Neuronal stem cell (in vitro differentiated cells): ENCODE measurements at regions not wholly inside any gene's neighbourhood (a gene's known extent, or its start where the extent isn't known, plus 50 kb on each side); places are given as distances from the start of the nearest gene placed in this dataset.

Experiments used
- DNase-seq: peaks from one replicate; pipeline ENCODE4 v3.0.0-alpha.2; 2013; ENCODE audit warnings: low spot score
- H2AFZ ChIP-seq: one replicate; pipeline ENCODE4 v1.6.1; 2013; ENCODE audit warnings: mild to moderate bottlenecking, low read length, inconsistent platforms
- H2AK5ac ChIP-seq: 2 replicates; pipeline ENCODE4 v1.6.1; 2013; ENCODE audit warnings: low read depth, mild to moderate bottlenecking, inconsistent platforms, low read length, moderate library complexity, mixed read lengths
- H2BK120ac ChIP-seq: 2 replicates; pipeline ENCODE4 v1.6.1; 2013; ENCODE audit warnings: low read depth, mild to moderate bottlenecking, inconsistent platforms, low read length, moderate library complexity, mixed read lengths
- H2BK12ac ChIP-seq: one replicate; pipeline ENCODE4 v1.6.1; 2013; ENCODE audit warnings: low read length, inconsistent platforms
- H2BK15ac ChIP-seq: 2 replicates; pipeline ENCODE4 v1.6.1; 2013; ENCODE audit warnings: mild to moderate bottlenecking, low read length, inconsistent platforms, mixed read lengths
- H2BK5ac ChIP-seq: one replicate; pipeline ENCODE4 v1.6.1; 2013; ENCODE audit warnings: inconsistent platforms, mild to moderate bottlenecking, low read length, moderate library complexity
- H3K14ac ChIP-seq: one replicate; pipeline ENCODE4 v1.6.1; 2013; ENCODE audit warnings: low read length, inconsistent platforms
- H3K18ac ChIP-seq: 2 replicates; pipeline ENCODE4 v1.6.1; 2013; ENCODE audit warnings: low read length, inconsistent platforms
- H3K23ac ChIP-seq: 2 replicates; pipeline ENCODE4 v1.6.1; 2013; ENCODE audit warnings: low read depth, mild to moderate bottlenecking, mixed read lengths, low read length, inconsistent platforms; ENCODE audit not compliant: poor library complexity
- H3K27ac ChIP-seq: replicated peaks from 3 replicates; pipeline ENCODE4 v1.5.1; 2013; ENCODE audit warnings: low read length, inconsistent platforms
- H3K27me3 ChIP-seq, 3 experiments: 2 replicates each; pipeline ENCODE4 v1.6.1; 2013; ENCODE audit warnings: low read length in 3 of 3, mild to moderate bottlenecking in 2 of 3, inconsistent platforms in 1 of 3, low read depth in 1 of 3, mixed read lengths in 1 of 3, moderate library complexity in 1 of 3; ENCODE audit not compliant: control insufficient read depth in 3 of 3, insufficient read depth in 3 of 3
- H3K36me3 ChIP-seq, 2 donors: replicated peaks in 1 of 2; 2 replicates each; pipeline ENCODE4 v1.6.1; 2013; ENCODE audit warnings: low read length in 2 of 2; ENCODE audit not compliant: control insufficient read depth in 2 of 2, insufficient read depth in 2 of 2
- H3K4ac ChIP-seq: 2 replicates; pipeline ENCODE4 v1.6.1; 2013; ENCODE audit warnings: inconsistent platforms, mild to moderate bottlenecking, low read length, moderate library complexity
- H3K4me1 ChIP-seq, 2 donors: 1 replicate in 1 of 2; 2 replicates in 1 of 2; pipeline ENCODE4 v1.6.1; 2013; ENCODE audit warnings: low read length in 2 of 2, low read depth in 1 of 2; ENCODE audit not compliant: control insufficient read depth in 2 of 2, insufficient read depth in 1 of 2
- H3K4me2 ChIP-seq: one replicate; pipeline ENCODE4 v1.6.1; 2013; ENCODE audit warnings: mild to moderate bottlenecking, low read length, inconsistent platforms; ENCODE audit not compliant: insufficient read depth, poor library complexity, severe bottlenecking
- H3K4me3 ChIP-seq, 2 donors: 2 replicates each; pipeline ENCODE4 v1.5.1; 2013; ENCODE audit warnings: low read length in 2 of 2, mild to moderate bottlenecking in 2 of 2, inconsistent platforms in 1 of 2, moderate library complexity in 1 of 2
- H3K79me1 ChIP-seq: one replicate; pipeline ENCODE4 v1.6.1; 2013; ENCODE audit warnings: low read depth, mild to moderate bottlenecking, inconsistent platforms, low read length, moderate library complexity
- H3K9ac ChIP-seq: one replicate; pipeline ENCODE4 v1.6.1; 2013; ENCODE audit warnings: mild to moderate bottlenecking, low read depth, low read length, inconsistent platforms; ENCODE audit not compliant: poor library complexity
- H3K9me3 ChIP-seq, 2 donors: replicated peaks in 1 of 2; 2 replicates each; pipeline versions ENCODE3 to v1.6.1; 2013; ENCODE audit warnings: low read length in 2 of 2, mild to moderate bottlenecking in 2 of 2, inconsistent platforms in 1 of 2, low read depth in 1 of 2, mixed read lengths in 1 of 2, moderate library complexity in 1 of 2; ENCODE audit not compliant: control insufficient read depth in 2 of 2, insufficient read depth in 1 of 2
- H4K8ac ChIP-seq: one replicate; pipeline ENCODE4 v1.6.1; 2013; ENCODE audit warnings: low read depth, mild to moderate bottlenecking, inconsistent platforms, low read length, moderate library complexity
- H4K91ac ChIP-seq: one replicate; pipeline ENCODE4 v1.6.1; 2013; ENCODE audit warnings: low read length, low read depth, mild to moderate bottlenecking, inconsistent platforms; ENCODE audit not compliant: poor library complexity
- WGBS, 2 donors: extraction: QIAGEN DNeasy Blood & Tissue Kit; methylation state at CpG; one replicate each; pipeline ENCODE4 v1.1.7; 2013; ENCODE audit warnings: missing lambda C conversion rate in 2 of 2, mixed read lengths in 1 of 2; ENCODE audit not compliant: insufficient read length in 2 of 2, insufficient replicate concordance in 1 of 2; ENCODE audit errors: extremely low coverage in 2 of 2; 5-methylcytosine and 5-hydroxymethylcytosine counted together

GRCh38 chr12:98229540-98229924 lies 285.9 kb upstream of the TMPO start:
- no peak overlapping the region for H4K91ac ChIP-seq
- H3K4me2 ChIP-seq: no peak overlapping the region
- H3K23ac ChIP-seq: no peak overlapping the region

GRCh38 chr12:98232753-98233390 lies 282.5 kb upstream of the TMPO start:
- H3K4ac ChIP-seq: no peak overlapping the region
- WGBS, 2 donors: no CpG with 5 or more reads among the region's 3 CpGs
- no peaks in the 10 kb centered on the region for H3K4me1 ChIP-seq
- no peak overlapping the region for H3K14ac ChIP-seq
- no peak overlapping the region for H3K9ac ChIP-seq
- no peak overlapping the region for H3K4me2 ChIP-seq
- H2AFZ ChIP-seq: no peak overlapping the region
- H3K27ac ChIP-seq: no peak overlapping the region
- no peak overlapping the region for H2BK15ac ChIP-seq
- H2BK12ac ChIP-seq: no peak overlapping the region
- no peak overlapping the region for H3K4me3 ChIP-seq
- H3K23ac ChIP-seq: no peak overlapping the region
- no peak overlapping the region for H3K18ac ChIP-seq
- H3K27me3 ChIP-seq: no peaks in the 10 kb centered on the region
- no peak overlapping the region for H4K8ac ChIP-seq
- H4K91ac ChIP-seq: no peak overlapping the region
- no peak overlapping the region for H2AK5ac ChIP-seq
- H2BK120ac ChIP-seq: no peak overlapping the region
- DNase-seq: no peak
- H3K36me3 ChIP-seq: no peaks in the 10 kb centered on the region
- H2BK5ac ChIP-seq: no peak overlapping the region
- no peaks in the 10 kb centered on the region for H3K79me1 ChIP-seq
- no peaks in the 10 kb centered on the region for H3K9me3 ChIP-seq

More at GRCh38 chr12:98229540-98229924, 285.9 kb upstream of the TMPO start:
- Histone ChIP-seq H3K27ac (no peak overlapping the region), H3K4me1 (no peaks in the 10 kb centered on the region), H3K9me3 (no peaks in the 10 kb centered on the region), H3K36me3 (no peaks in the 10 kb centered on the region), H2BK5ac (no peak overlapping the region), H2AFZ (no peak overlapping the region), H2BK12ac (no peak overlapping the region), H3K4ac (no peak overlapping the region), H2BK15ac (no peak overlapping the region), H3K79me1 (no peaks in the 10 kb centered on the region), H3K18ac (no peak overlapping the region), H2AK5ac (no peak overlapping the region), H4K8ac (no peak overlapping the region), H3K4me3 (no peak overlapping the region), H3K9ac (no peak overlapping the region), H2BK120ac (no peak overlapping the region), H3K14ac (no peak overlapping the region), H3K27me3 (no peaks in the 10 kb centered on the region)
- no CpG with 5 or more reads among the region's 2 CpGs for WGBS, 2 donors
- no peak for DNase-seq

GRCh38 chr12:98235301-98235700 lies 280.1 kb upstream of the TMPO start:
- Histone ChIP-seq H3K4me3 (no peak overlapping the region), H2AFZ (no peak overlapping the region), H3K23ac (no peak overlapping the region), H3K14ac (no peak overlapping the region), H3K4ac (no peak overlapping the region), H3K9me3 (no peaks in the 10 kb centered on the region), H3K4me1 (no peaks in the 10 kb centered on the region), H3K4me2 (no peak overlapping the region), H2BK120ac (no peak overlapping the region), H3K9ac (no peak overlapping the region), H4K91ac (no peak overlapping the region), H3K18ac (no peak overlapping the region), H3K79me1 (no peaks in the 10 kb centered on the region), H3K36me3 (no peaks in the 10 kb centered on the region), H2AK5ac (no peak overlapping the region), H2BK12ac (no peak overlapping the region), H2BK5ac (no peak overlapping the region), H4K8ac (no peak overlapping the region), H2BK15ac (no peak overlapping the region), H3K27me3 (no peaks in the 10 kb centered on the region), H3K27ac (no peak overlapping the region)
- no peak for DNase-seq
- WGBS, 2 donors: no CpG with 5 or more reads among the region's 2 CpGs

- H3K36me3 ChIP-seq: no peaks in the 10 kb centered on the region
- no peak overlapping the region for H3K9ac ChIP-seq
- H3K4me3 ChIP-seq: no peak overlapping the region
- no peaks in the 10 kb centered on the region for H3K79me1 ChIP-seq
- H3K27me3 ChIP-seq: no peaks in the 10 kb centered on the region
- no peak overlapping the region for H3K4ac ChIP-seq
- H3K23ac ChIP-seq: no peak overlapping the region
- no peak overlapping the region for H3K27ac ChIP-seq
- H4K91ac ChIP-seq: no peak overlapping the region
- H3K18ac ChIP-seq: no peak overlapping the region
- peaks cover 0 to 4% of the 10 kb centered on the region in 2 donors for H3K9me3 ChIP-seq
- no peak for DNase-seq
- H2AK5ac ChIP-seq: no peak overlapping the region
- H2AFZ ChIP-seq: no peak overlapping the region
- H2BK120ac ChIP-seq: no peak overlapping the region
- no peaks in the 10 kb centered on the region for H3K4me1 ChIP-seq
- H2BK12ac ChIP-seq: no peak overlapping the region
- WGBS, 2 donors: no CpG with 5 or more reads among the region's 4 CpGs
- H4K8ac ChIP-seq: no peak overlapping the region
- no peak overlapping the region for H3K4me2 ChIP-seq
- H3K14ac ChIP-seq: no peak overlapping the region
- H2BK15ac ChIP-seq: no peak overlapping the region
- H2BK5ac ChIP-seq: no peak overlapping the region
These were observed 276.8 kb upstream of the TMPO start for GRCh38 chr12:98238515-98239130.
